H9 (cell line): ENCODE measurements at regions not wholly inside any gene's neighbourhood (a gene's known extent, or its start where the extent isn't known, plus 50 kb on each side); places are given as distances from the start of the nearest gene placed in this dataset.

Experiments used
- DNase-seq: peaks from one replicate; pipeline ENCODE4 v3.0.0-alpha.2; 2017
- H2AFZ ChIP-seq: one replicate; pipeline ENCODE4 v1.6.1; 2013; ENCODE audit warnings: mild to moderate bottlenecking, low read length, control low read depth, moderate library complexity
- H2AK5ac ChIP-seq: 2 replicates; pipeline ENCODE4 v1.6.1; 2013; ENCODE audit warnings: low read length, control low read depth, mixed read lengths; ENCODE audit not compliant: insufficient read length
- H2BK120ac ChIP-seq: one replicate; pipeline ENCODE4 v1.6.1; 2013; ENCODE audit warnings: low read depth, mild to moderate bottlenecking, low read length, control low read depth, inconsistent platforms; ENCODE audit not compliant: poor library complexity, severe bottlenecking
- H2BK12ac ChIP-seq: 2 replicates; pipeline ENCODE4 v1.6.1; 2013; ENCODE audit warnings: low read length, control low read depth, mixed read lengths, low read depth; ENCODE audit not compliant: insufficient read length
- H2BK15ac ChIP-seq: 2 replicates; pipeline ENCODE4 v1.6.1; 2013; ENCODE audit warnings: low read depth, low read length, control low read depth
- H2BK20ac ChIP-seq: one replicate; pipeline ENCODE4 v1.6.1; 2013; ENCODE audit warnings: low read depth, mild to moderate bottlenecking, low read length, control low read depth, inconsistent platforms; ENCODE audit not compliant: poor library complexity, severe bottlenecking
- H2BK5ac ChIP-seq: 2 replicates; pipeline ENCODE4 v1.6.1; 2013; ENCODE audit warnings: low read length, control low read depth, mixed read lengths; ENCODE audit not compliant: insufficient read length
- H3K14ac ChIP-seq: 2 replicates; pipeline ENCODE4 v1.6.1; 2013; ENCODE audit warnings: low read length, control low read depth; ENCODE audit not compliant: insufficient read depth
- H3K18ac ChIP-seq: 2 replicates; pipeline ENCODE4 v1.6.1; 2013; ENCODE audit warnings: low read depth, mild to moderate bottlenecking, mixed read lengths, low read length, control low read depth; ENCODE audit not compliant: insufficient read length
- H3K23ac ChIP-seq: 2 replicates; pipeline ENCODE4 v1.6.1; 2013; ENCODE audit warnings: low read length, control low read depth, mixed read lengths, low read depth; ENCODE audit not compliant: insufficient read length
- H3K23me2 ChIP-seq: 2 replicates; pipeline ENCODE4 v1.6.1; 2013; ENCODE audit warnings: low read depth, mild to moderate bottlenecking, mixed read lengths, low read length, control low read depth; ENCODE audit not compliant: insufficient read length, poor library complexity, severe bottlenecking
- H3K27ac ChIP-seq: 2 replicates; pipeline ENCODE4 v1.5.1; 2013; ENCODE audit warnings: low read length, control low read depth, mixed read lengths, low read depth; ENCODE audit not compliant: insufficient read length
- H3K27me3 ChIP-seq: 2 replicates; pipeline ENCODE4 v1.6.1; 2013; ENCODE audit warnings: low read length, control low read depth, inconsistent platforms; ENCODE audit not compliant: insufficient read depth
- H3K4ac ChIP-seq: 2 replicates; pipeline ENCODE4 v1.6.1; 2013; ENCODE audit warnings: low read depth, mild to moderate bottlenecking, control low read depth, inconsistent platforms, low read length, moderate library complexity
- H3K4me1 ChIP-seq: 2 replicates; pipeline ENCODE4 v1.6.1; 2013; ENCODE audit warnings: low read length, control low read depth, inconsistent platforms; ENCODE audit not compliant: insufficient read depth
- H3K4me2 ChIP-seq: 2 replicates; pipeline ENCODE4 v1.6.1; 2013; ENCODE audit warnings: low read length, control low read depth, mixed read lengths; ENCODE audit not compliant: insufficient read length, insufficient read depth
- H3K56ac ChIP-seq: 2 replicates; pipeline ENCODE4 v1.6.1; 2013; ENCODE audit warnings: low read depth, mild to moderate bottlenecking, mixed read lengths, low read length, control low read depth; ENCODE audit not compliant: insufficient read length
- H3K79me1 ChIP-seq: 2 replicates; pipeline ENCODE4 v1.6.1; 2013; ENCODE audit warnings: low read depth, mild to moderate bottlenecking, moderate library complexity, low read length, control low read depth, inconsistent platforms; ENCODE audit not compliant: insufficient read depth, poor library complexity, severe bottlenecking
- H3K79me2 ChIP-seq: 2 replicates; pipeline ENCODE4 v1.6.1; 2013; ENCODE audit warnings: low read length, control low read depth, inconsistent platforms; ENCODE audit not compliant: insufficient read depth
- H3K9ac ChIP-seq: 2 replicates; pipeline ENCODE4 v1.6.1; 2013; ENCODE audit warnings: low read length, control low read depth, mixed read lengths; ENCODE audit not compliant: insufficient read length; ENCODE audit errors: extremely low read depth
- H3K9me3 ChIP-seq: one replicate; pipeline ENCODE4 v1.6.1; 2013; ENCODE audit warnings: low read depth, low read length, inconsistent platforms; ENCODE audit not compliant: control insufficient read depth
- H3T11ph ChIP-seq: one replicate; pipeline ENCODE4 v1.6.1; 2013; ENCODE audit warnings: mild to moderate bottlenecking, low read length, control low read depth, inconsistent platforms
- H4K20me1 ChIP-seq: one replicate; pipeline ENCODE4 v1.6.1; 2013; ENCODE audit not compliant: control insufficient read depth, insufficient read length, insufficient read depth
- H4K5ac ChIP-seq: 2 replicates; pipeline ENCODE4 v1.6.1; 2013; ENCODE audit warnings: low read depth, mild to moderate bottlenecking, mixed read lengths, low read length, control low read depth; ENCODE audit not compliant: insufficient read length
- H4K8ac ChIP-seq: replicated peaks from 2 replicates; pipeline ENCODE4 v1.6.1; 2013; ENCODE audit warnings: low read length, control low read depth, mixed read lengths, low read depth; ENCODE audit not compliant: insufficient read length
- H4K91ac ChIP-seq: 2 replicates; pipeline ENCODE4 v1.6.1; 2013; ENCODE audit warnings: low read depth, mild to moderate bottlenecking, moderate library complexity, mixed read lengths, low read length, control low read depth; ENCODE audit not compliant: insufficient read length
- H3K27ac Mint-ChIP-seq, 3 experiments: 2 replicates in 2 of 3; 3 replicates in 1 of 3; pipeline ENCODE4 v1.8.0; 2020 to 2021; ENCODE audit warnings: mixed read lengths in 3 of 3, mild to moderate bottlenecking in 1 of 3, moderate library complexity in 1 of 3
- H3K27me3 Mint-ChIP-seq: 2 replicates; pipeline ENCODE4 v1.8.0; 2021; ENCODE audit warnings: low read depth, mild to moderate bottlenecking, moderate library complexity, mixed read lengths
- H3K36me3 Mint-ChIP-seq, 3 experiments: 2 replicates in 2 of 3; 3 replicates in 1 of 3; pipeline ENCODE4 v1.8.0; 2020 to 2021; ENCODE audit warnings: low read depth in 3 of 3, mixed read lengths in 3 of 3; ENCODE audit not compliant: insufficient read depth in 1 of 3
- H3K4me1 Mint-ChIP-seq, 2 experiments: 2 replicates each; pipeline ENCODE4 v1.8.0; 2020; ENCODE audit warnings: mixed read lengths in 2 of 2
- H3K4me3 Mint-ChIP-seq, 2 experiments: 2 replicates in 1 of 2; 3 replicates in 1 of 2; pipeline ENCODE4 v1.8.0; 2020 to 2021; ENCODE audit warnings: mild to moderate bottlenecking in 2 of 2, mixed read lengths in 2 of 2, moderate library complexity in 1 of 2
- H3K9me3 Mint-ChIP-seq, 2 experiments: 2 replicates in 1 of 2; 3 replicates in 1 of 2; pipeline ENCODE4 v1.8.0; 2020; ENCODE audit warnings: mild to moderate bottlenecking in 2 of 2, mixed read lengths in 2 of 2, moderate library complexity in 1 of 2
- CTCF ChIP-seq: fragments of 200-600 bp; sonication (generic); conservative IDR thresholded peaks from 3 replicates; pipeline ENCODE4 v1.8.0; 2021; ENCODE audit warnings: antibody characterized with exemption, mild to moderate bottlenecking
- WGBS: extraction: QIAGEN DNeasy Blood & Tissue Kit; methylation state at CpG from one replicate; pipeline ENCODE4 v1.1.7; 2013; ENCODE audit warnings: missing lambda C conversion rate, low lambda C conversion rate, mixed read lengths; ENCODE audit not compliant: insufficient read length; ENCODE audit errors: extremely low coverage; 5-methylcytosine and 5-hydroxymethylcytosine counted together

DNA sequence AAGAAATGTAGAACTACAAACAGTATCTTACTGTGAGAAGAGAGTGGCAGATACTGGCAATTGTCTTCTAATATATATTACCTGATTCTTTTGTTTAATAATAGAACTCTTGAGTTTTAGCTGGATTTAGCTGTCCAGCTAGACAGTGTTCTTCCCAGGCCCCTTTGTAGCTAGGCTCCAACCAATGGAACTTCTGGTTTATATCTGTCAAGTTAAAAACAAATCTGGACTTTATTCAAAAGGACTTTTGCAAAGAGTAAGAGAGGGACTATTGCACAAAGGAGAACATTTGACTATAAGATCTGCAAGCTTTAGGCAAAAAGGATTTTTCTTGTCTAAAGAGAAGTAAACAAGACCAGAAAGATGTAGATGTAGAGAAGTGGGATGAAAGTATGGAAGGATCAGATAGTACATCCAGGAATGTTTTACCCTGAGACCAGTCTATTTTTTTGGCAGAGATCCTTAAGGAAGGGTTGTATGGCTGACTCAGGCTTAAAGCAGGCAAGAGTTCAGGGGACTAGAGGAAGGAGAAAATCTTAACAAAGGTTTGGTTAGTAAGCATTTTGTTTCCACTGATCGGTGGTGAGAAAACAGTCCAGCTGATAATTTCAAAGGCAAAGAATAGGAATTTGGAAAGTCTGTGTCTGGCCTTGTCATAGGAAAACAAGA lies 111.1 kb upstream of the PLEKHA5 start:
- no peak overlapping the region for H3K18ac ChIP-seq
- no peak overlapping the region for H3K4ac ChIP-seq
- no peaks in the 10 kb centered on the region for H3K79me1 ChIP-seq
- no peak for TF ChIP-seq CTCF
- no peak overlapping the region for H3K4me2 ChIP-seq
- H4K5ac ChIP-seq = no peak overlapping the region
- Mint-ChIP-seq H3K4me1 (peaks cover 15 to 24% of the 10 kb centered on the region in 2 experiments), H3K9me3 (no peaks in the 10 kb centered on the region), H3K27ac (no peak overlapping the region), H3K27me3 (no peaks in the 10 kb centered on the region), H3K4me3 (no peak overlapping the region), H3K36me3 (0 out of 7 replicates have a peak, but pooled peaks cover 0 to 2% (median 0%) of the 10 kb centered on the region in 3 experiments)
- H2AFZ ChIP-seq = no peak overlapping the region
- no peak overlapping the region for H3K27ac ChIP-seq
- no CpG with 5 or more reads among the region's 1 CpG for WGBS
- no peak overlapping the region for H3K23ac ChIP-seq
- no peaks in the 10 kb centered on the region for H3K27me3 ChIP-seq
- no peak overlapping the region for H4K91ac ChIP-seq
- H2BK20ac ChIP-seq = no peak overlapping the region
- DNase-seq = no peak
- H4K20me1 ChIP-seq = no peaks in the 10 kb centered on the region
- H3K9me3 ChIP-seq = no peaks in the 10 kb centered on the region
- no peak overlapping the region for H3T11ph ChIP-seq
- no peak overlapping the region for H4K8ac ChIP-seq
- H3K4me1 ChIP-seq = no peaks in the 10 kb centered on the region; the same call in 1 of the 2 replicates
- no peak overlapping the region for H2BK15ac ChIP-seq
- H3K14ac ChIP-seq = no peak overlapping the region
- no peak overlapping the region for H3K9ac ChIP-seq
- H2BK5ac ChIP-seq = no peak overlapping the region
- H3K79me2 ChIP-seq = no peaks in the 10 kb centered on the region
- H2BK12ac ChIP-seq = no peak overlapping the region
- H2AK5ac ChIP-seq = no peak overlapping the region
- H3K23me2 ChIP-seq = no peaks in the 10 kb centered on the region
- H2BK120ac ChIP-seq = no peak overlapping the region
- H3K56ac ChIP-seq = no peak overlapping the region
